RPMI7951 (cell line): ENCODE measurements at regions not wholly inside any gene's neighbourhood (a gene's known extent, or its start where the extent isn't known, plus 50 kb on each side); places are given as distances from the start of the nearest gene placed in this dataset.
"Not testable (repeated sequence)": the region's sequence is repeated elsewhere in the genome, so short reads cannot be mapped to it uniquely, and the experiment has no call there.

Experiments used
- DNase-seq: peaks from one replicate; pipeline ENCODE4 v3.0.0-alpha.2; 2012; ENCODE audit warnings: low read depth

- DNase-seq = no peak
Observed at GRCh38 chr2:14977021-14977420, 344.5 kb downstream of the LRATD1 start.

- no peak for DNase-seq
Observed at GRCh38 chr2:14978845-14979244, 346.3 kb downstream of the LRATD1 start.

- no peak for DNase-seq
Observed at GRCh38 chr2:14982790-14983189, 350.3 kb downstream of the LRATD1 start.

- no peak for DNase-seq
Observed at GRCh38 chr2:14988600-14988999, 356.1 kb downstream of the LRATD1 start.

GRCh38 chr2:14991723-14992122, 359.2 kb downstream of the LRATD1 start:
- no peak for DNase-seq

GRCh38 chr2:14994721-14995120, 362.2 kb downstream of the LRATD1 start:
- DNase-seq = no peak

- no peak for DNase-seq
Observed at GRCh38 chr2:14996351-14997014, 364.0 kb downstream of the LRATD1 start.

GRCh38 chr2:14998546-14998945, 366.0 kb downstream of the LRATD1 start:
- DNase-seq = no peak

GRCh38 chr2:14999114-14999661, 366.7 kb downstream of the LRATD1 start:
- DNase-seq = no peak

GRCh38 chr2:15002519-15002918, 370.0 kb downstream of the LRATD1 start:
- not testable (repeated sequence) for DNase-seq

GRCh38 chr2:15006667-15007066, 374.1 kb downstream of the LRATD1 start:
- DNase-seq = no peak

- DNase-seq = no peak
Observed at GRCh38 chr2:15009681-15010080, 377.2 kb downstream of the LRATD1 start.

- no peak for DNase-seq
Observed at GRCh38 chr2:15010346-15010745, 377.8 kb downstream of the LRATD1 start.

GRCh38 chr2:15018814-15019213, 386.3 kb downstream of the LRATD1 start:
- no peak for DNase-seq

- DNase-seq = no peak
Observed at GRCh38 chr2:15023221-15023620, 390.7 kb downstream of the LRATD1 start.

- no peak for DNase-seq
Observed at GRCh38 chr2:15028406-15028805, 395.9 kb downstream of the LRATD1 start.

GRCh38 chr2:15031745-15032240, 399.3 kb downstream of the LRATD1 start:
- DNase-seq = no peak

GRCh38 chr2:15034246-15034645, 401.7 kb downstream of the LRATD1 start:
- DNase-seq = no peak

- DNase-seq = no peak
Observed at GRCh38 chr2:15034860-15035259, 402.3 kb downstream of the LRATD1 start.

- DNase-seq = peak; percentile 11
Observed at GRCh38 chr2:15038366-15039364, 406.1 kb downstream of the LRATD1 start.

- no peak for DNase-seq
Observed at GRCh38 chr2:15040429-15041084, 408.0 kb downstream of the LRATD1 start.

- DNase-seq = no peak
Observed at GRCh38 chr2:15041429-15041837, 408.9 kb downstream of the LRATD1 start.
